DND-41 (cell line): ENCODE measurements at regions not wholly inside any gene's neighbourhood (a gene's known extent, or its start where the extent isn't known, plus 50 kb on each side); places are given as distances from the start of the nearest gene placed in this dataset.

ENCODE experiments used
- ATAC-seq: fragments of 200-7000 bp; cut with Tn5 transposase; 3 replicates; pipeline ENCODE4 v1.9.1; 2021; ENCODE audit warnings: low read depth; ENCODE audit not compliant: insufficient read depth
- DNase-seq: peaks from one replicate; pipeline ENCODE4 v3.0.0-alpha.2; 2020
- H2AFZ ChIP-seq: 2 replicates; pipeline ENCODE4 v1.6.0; 2012; ENCODE audit warnings: low read depth, low read length
- H3K27ac ChIP-seq: 2 replicates; pipeline ENCODE4 v1.5.1; 2012; ENCODE audit warnings: low read length, inconsistent platforms
- H3K27me3 ChIP-seq: fragments of 200-600 bp; sonication (generic); 2 replicates; pipeline ENCODE4 v1.6.0; 2012; ENCODE audit warnings: low read length, mild to moderate bottlenecking, inconsistent platforms; ENCODE audit not compliant: insufficient read depth, poor library complexity
- H3K36me3 ChIP-seq: 2 replicates; pipeline ENCODE4 v1.5.1; 2012; ENCODE audit warnings: low read length, inconsistent platforms; ENCODE audit not compliant: insufficient read depth
- H3K4me1 ChIP-seq: 2 replicates; pipeline ENCODE4 v1.5.1; 2012; ENCODE audit warnings: mild to moderate bottlenecking, low read length; ENCODE audit not compliant: insufficient read depth
- H3K4me2 ChIP-seq: 2 replicates; pipeline ENCODE4 v1.6.0; 2012; ENCODE audit warnings: mild to moderate bottlenecking, moderate library complexity, low read length, inconsistent platforms; ENCODE audit not compliant: insufficient read depth
- H3K4me3 ChIP-seq, 2 experiments: fragments of 200-600 bp in 1 of 2; shearing (Covaris generic) in 1 of 2; 2 replicates each; pipeline ENCODE4 v1.5.1; 2012 to 2016; ENCODE audit warnings: inconsistent platforms in 2 of 2, low read length in 2 of 2, mild to moderate bottlenecking in 2 of 2, low read depth in 1 of 2, moderate library complexity in 1 of 2
- H3K79me2 ChIP-seq: 2 replicates; pipeline ENCODE4 v1.6.0; 2012; ENCODE audit warnings: low read length, inconsistent platforms; ENCODE audit not compliant: insufficient read depth
- H3K9ac ChIP-seq: 2 replicates; pipeline ENCODE4 v1.6.0; 2012; ENCODE audit warnings: low read depth, mild to moderate bottlenecking, inconsistent platforms, low read length, moderate library complexity
- H3K9me3 ChIP-seq: 2 replicates; pipeline ENCODE4 v1.5.1; 2012; ENCODE audit warnings: low read length, moderate library complexity, mild to moderate bottlenecking, inconsistent platforms; ENCODE audit not compliant: insufficient read depth, severe bottlenecking
- H4K20me1 ChIP-seq: 2 replicates; pipeline ENCODE4 v1.6.0; 2012; ENCODE audit warnings: low read length; ENCODE audit not compliant: insufficient read depth
- EZH2 ChIP-seq: IDR thresholded peaks from 3 replicates; pipeline ENCODE4 v1.6.1; 2012; ENCODE audit warnings: borderline replicate concordance, low read depth, mild to moderate bottlenecking, moderate library complexity, low read length, inconsistent platforms; ENCODE audit not compliant: severe bottlenecking
- TF ChIP-seq, protein P1 (sequence below): IDR thresholded peaks from 2 replicates; pipeline ENCODE4 v1.5.1; 2012; ENCODE audit warnings: borderline replicate concordance, low read length, moderate library complexity, mild to moderate bottlenecking; ENCODE audit not compliant: poor library complexity, severe bottlenecking; ENCODE audit errors: extremely low read depth

DNA sequence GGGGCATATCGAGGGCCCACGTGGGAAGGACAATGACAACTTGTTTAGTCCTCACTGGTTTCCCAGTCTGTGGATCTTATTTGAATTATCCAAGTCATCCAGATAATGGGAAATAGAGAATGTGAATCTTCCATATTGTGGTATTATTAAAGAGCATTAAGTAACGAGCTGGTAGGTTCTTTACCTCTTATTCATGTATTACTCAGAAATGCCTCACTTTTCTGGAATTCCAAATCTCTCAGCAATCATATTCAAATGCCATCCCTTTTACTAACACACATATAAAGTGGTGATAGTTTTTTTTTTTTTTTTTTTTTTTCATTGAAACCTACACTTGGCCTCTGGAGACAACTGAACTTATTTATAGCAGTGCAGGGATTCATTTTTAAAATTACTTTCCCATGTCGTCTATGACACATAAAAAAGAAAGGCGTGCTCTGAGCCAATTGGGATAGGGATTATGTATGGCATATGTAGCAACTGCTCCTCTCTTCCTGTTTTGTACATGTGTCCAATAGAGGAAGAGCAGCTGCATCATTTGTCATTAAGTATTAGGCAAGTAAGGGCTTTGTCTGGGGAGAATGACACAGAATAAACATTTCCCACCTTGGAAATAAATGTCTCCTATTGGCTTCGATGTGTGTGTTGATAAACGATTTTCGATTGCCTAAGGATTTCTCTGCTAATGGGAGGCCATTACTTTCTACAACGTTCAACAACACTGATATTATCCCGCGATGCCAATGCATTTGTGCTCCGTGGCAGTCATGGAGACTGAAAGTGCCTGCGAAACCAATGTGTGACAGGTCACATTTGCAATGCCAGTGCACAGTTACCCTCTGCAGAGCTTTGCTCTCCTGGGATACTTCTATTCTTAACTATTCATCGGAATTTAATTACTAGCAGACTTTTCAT lies 78.6 kb upstream of the IFNG-AS1 start:
- H2AFZ ChIP-seq, result no peak overlapping the region
- TF ChIP-seq, protein P1, sequence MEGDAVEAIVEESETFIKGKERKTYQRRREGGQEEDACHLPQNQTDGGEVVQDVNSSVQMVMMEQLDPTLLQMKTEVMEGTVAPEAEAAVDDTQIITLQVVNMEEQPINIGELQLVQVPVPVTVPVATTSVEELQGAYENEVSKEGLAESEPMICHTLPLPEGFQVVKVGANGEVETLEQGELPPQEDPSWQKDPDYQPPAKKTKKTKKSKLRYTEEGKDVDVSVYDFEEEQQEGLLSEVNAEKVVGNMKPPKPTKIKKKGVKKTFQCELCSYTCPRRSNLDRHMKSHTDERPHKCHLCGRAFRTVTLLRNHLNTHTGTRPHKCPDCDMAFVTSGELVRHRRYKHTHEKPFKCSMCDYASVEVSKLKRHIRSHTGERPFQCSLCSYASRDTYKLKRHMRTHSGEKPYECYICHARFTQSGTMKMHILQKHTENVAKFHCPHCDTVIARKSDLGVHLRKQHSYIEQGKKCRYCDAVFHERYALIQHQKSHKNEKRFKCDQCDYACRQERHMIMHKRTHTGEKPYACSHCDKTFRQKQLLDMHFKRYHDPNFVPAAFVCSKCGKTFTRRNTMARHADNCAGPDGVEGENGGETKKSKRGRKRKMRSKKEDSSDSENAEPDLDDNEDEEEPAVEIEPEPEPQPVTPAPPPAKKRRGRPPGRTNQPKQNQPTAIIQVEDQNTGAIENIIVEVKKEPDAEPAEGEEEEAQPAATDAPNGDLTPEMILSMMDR, result no peak
- TF ChIP-seq EZH2, result no peak

DNA sequence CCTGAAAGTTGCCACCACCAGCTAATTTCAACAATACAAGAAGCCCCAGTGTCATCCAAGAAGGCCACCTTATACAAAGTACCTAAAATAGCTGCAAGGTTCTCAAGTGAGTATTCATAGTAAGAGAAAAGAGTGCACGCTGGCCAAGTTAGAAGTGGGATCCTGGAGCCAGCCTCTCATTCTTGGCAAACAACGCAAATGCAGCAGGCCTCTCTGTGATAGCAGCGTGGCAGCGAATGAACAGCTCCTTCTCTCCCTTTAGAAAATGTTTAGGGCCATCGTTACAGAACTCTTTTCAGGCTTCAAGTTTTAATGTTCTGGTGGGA lies 78.0 kb upstream of the IFNG-AS1 start:
- no peaks in the 10 kb centered on the region for H3K9me3 ChIP-seq
- H3K36me3 ChIP-seq, result no peaks in the 10 kb centered on the region
- no peak overlapping the region for H2AFZ ChIP-seq
- no peak overlapping the region for H3K27ac ChIP-seq
- ATAC-seq, result no peak
- TF ChIP-seq EZH2, result no peak
- TF ChIP-seq, protein P1, result no peak
- no peaks in the 10 kb centered on the region for H3K79me2 ChIP-seq
- H3K4me3 ChIP-seq, result no peak overlapping the region
- H3K9ac ChIP-seq, result no peak overlapping the region
- H3K27me3 ChIP-seq, result no peaks in the 10 kb centered on the region
- H3K4me1 ChIP-seq, result no peaks in the 10 kb centered on the region
- no peaks in the 10 kb centered on the region for H4K20me1 ChIP-seq
- DNase-seq, result no peak
- H3K4me2 ChIP-seq, result no peak overlapping the region

More for the DNA sequence above, 78.6 kb upstream of the IFNG-AS1 start:
- H3K9me3 ChIP-seq, result no peaks in the 10 kb centered on the region
- no peak overlapping the region for H3K4me3 ChIP-seq
- no peak for ATAC-seq
- no peaks in the 10 kb centered on the region for H3K27me3 ChIP-seq
- no peaks in the 10 kb centered on the region for H3K79me2 ChIP-seq
- H3K9ac ChIP-seq, result no peak overlapping the region
- H3K4me1 ChIP-seq, result no peaks in the 10 kb centered on the region
- no peaks in the 10 kb centered on the region for H4K20me1 ChIP-seq
- DNase-seq, result no peak
- no peaks in the 10 kb centered on the region for H3K36me3 ChIP-seq
- no peak overlapping the region for H3K27ac ChIP-seq
- H3K4me2 ChIP-seq, result no peak overlapping the region

DNA sequence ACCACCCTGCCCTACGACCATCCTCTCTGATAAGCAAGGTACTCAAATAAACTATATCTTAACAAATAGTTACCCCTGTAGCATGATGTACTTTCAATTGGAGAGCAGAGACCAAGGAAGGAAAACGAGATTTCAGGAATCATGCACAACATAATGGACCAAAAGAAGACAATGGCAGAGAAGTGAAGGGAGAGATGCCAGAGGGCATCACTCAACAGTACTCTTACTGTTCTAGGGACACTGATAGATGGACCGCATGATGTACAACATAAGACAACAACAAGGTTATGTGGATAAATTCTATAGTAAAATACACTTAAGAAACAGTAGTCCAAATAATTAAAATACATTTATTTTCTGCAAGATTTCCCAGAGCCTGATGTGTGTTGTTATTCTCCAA lies 77.5 kb upstream of the IFNG-AS1 start:
- no peak overlapping the region for H3K27ac ChIP-seq
- H3K4me1 ChIP-seq, result no peaks in the 10 kb centered on the region

More for the DNA sequence above, 77.5 kb upstream of the IFNG-AS1 start:
- no peaks in the 10 kb centered on the region for H3K36me3 ChIP-seq
- no peak overlapping the region for H3K4me3 ChIP-seq
- no peak overlapping the region for H3K4me2 ChIP-seq
- H3K9me3 ChIP-seq, result no peaks in the 10 kb centered on the region
- TF ChIP-seq EZH2, result no peak
- TF ChIP-seq, protein P1, result no peak
- no peak overlapping the region for H2AFZ ChIP-seq
- no peaks in the 10 kb centered on the region for H3K79me2 ChIP-seq
- no peak overlapping the region for H3K9ac ChIP-seq
- no peaks in the 10 kb centered on the region for H4K20me1 ChIP-seq
- no peak for ATAC-seq
- DNase-seq, result no peak
- no peaks in the 10 kb centered on the region for H3K27me3 ChIP-seq
